ENCODE measurements at regions not wholly inside any gene's neighbourhood (a gene's known extent, or its start where the extent isn't known, plus 50 kb on each side); places are given as distances from the start of the nearest gene placed in this dataset.

GRCh38 chr4:152028131-152028530 lies 267.3 kb upstream of the GATB start:
- ChIA-PET POLR2A (no interaction called here), CTCF (no interaction called here)
- TF ChIP-seq CTCF (IDR thresholded peaks at IDR 0.05; ENCODE audit: insufficient read depth in 1 of 2, low read depth in 1 of 2, low read length in 1 of 2, severe bottlenecking in 1 of 2, unreplicated experiment in 1 of 2) = no peak
- Histone ChIP-seq H3K4me1 (no peaks in the 10 kb centered on the region), H3K9me3 (no peaks in the 10 kb centered on the region), H3K27me3 (replicated peaks; ENCODE audit: control insufficient read depth, insufficient read depth, low read length) (no peaks in the 10 kb centered on the region), H3K36me3 (ENCODE audit: control insufficient read depth, insufficient read depth, low read length) (no peaks in the 10 kb centered on the region), H3K4me3 (ENCODE audit: low read depth, low read length) (no peak overlapping the region)
- no peak for DNase-seq
- intact Hi-C loops (cut with micrococcal nuclease; ENCODE audit: unreplicated experiment) = no loop called here
- no peaks in the 10 kb centered on the region for H3K9me3 Mint-ChIP-seq (ENCODE audit: unreplicated experiment)
- no peak overlapping the region for H3K4me3 Mint-ChIP-seq (ENCODE audit: unreplicated experiment)
- no peak overlapping the region for H3K27ac Mint-ChIP-seq (ENCODE audit: unreplicated experiment)
- no peaks in the 10 kb centered on the region for H3K4me1 Mint-ChIP-seq (ENCODE audit: low read depth, unreplicated experiment)
- no peaks in the 10 kb centered on the region for H3K36me3 Mint-ChIP-seq (ENCODE audit: insufficient read depth, unreplicated experiment)
- no TSS peak for BruUV-seq (replicated peaks)
- no peaks in the 10 kb centered on the region for H3K27me3 Mint-ChIP-seq (ENCODE audit: insufficient read depth, unreplicated experiment)

GRCh38 chr4:152024881-152025280 lies 264.1 kb upstream of the GATB start:
- H3K36me3 ChIP-seq (ENCODE audit: control insufficient read depth, insufficient read depth, low read length) = no peaks in the 10 kb centered on the region
- ChIA-PET POLR2A (no interaction called here), CTCF (no interaction called here)
- Mint-ChIP-seq H3K36me3 (ENCODE audit: insufficient read depth, unreplicated experiment) (no peaks in the 10 kb centered on the region), H3K4me3 (ENCODE audit: unreplicated experiment) (no peak overlapping the region), H3K27me3 (ENCODE audit: insufficient read depth, unreplicated experiment) (no peaks in the 10 kb centered on the region), H3K9me3 (ENCODE audit: unreplicated experiment) (no peaks in the 10 kb centered on the region), H3K4me1 (ENCODE audit: low read depth, unreplicated experiment) (no peaks in the 10 kb centered on the region), H3K27ac (ENCODE audit: unreplicated experiment) (no peak overlapping the region)
- no peak overlapping the region for H3K4me3 ChIP-seq (ENCODE audit: low read depth, low read length)
- H3K27me3 ChIP-seq (replicated peaks; ENCODE audit: control insufficient read depth, insufficient read depth, low read length) = no peaks in the 10 kb centered on the region
- intact Hi-C loops (cut with micrococcal nuclease; ENCODE audit: unreplicated experiment) = no loop called here
- H3K4me1 ChIP-seq = no peaks in the 10 kb centered on the region
- H3K9me3 ChIP-seq = no peaks in the 10 kb centered on the region
- no peak for TF ChIP-seq CTCF (IDR thresholded peaks at IDR 0.05; ENCODE audit: insufficient read depth in 1 of 2, low read depth in 1 of 2, low read length in 1 of 2, severe bottlenecking in 1 of 2, unreplicated experiment in 1 of 2)
- BruUV-seq (replicated peaks) = no TSS peak
- DNase-seq = no peak

GRCh38 chr4:152023674-152024073 lies 262.9 kb upstream of the GATB start:
- intact Hi-C loops (cut with micrococcal nuclease; ENCODE audit: unreplicated experiment) = no loop called here

More at GRCh38 chr4:152023674-152024073, 262.9 kb upstream of the GATB start:
- ChIA-PET POLR2A (no interaction called here), CTCF (no interaction called here)
- no peak for DNase-seq
- Mint-ChIP-seq H3K9me3 (ENCODE audit: unreplicated experiment) (no peaks in the 10 kb centered on the region), H3K4me1 (ENCODE audit: low read depth, unreplicated experiment) (no peaks in the 10 kb centered on the region), H3K4me3 (ENCODE audit: unreplicated experiment) (no peak overlapping the region), H3K36me3 (ENCODE audit: insufficient read depth, unreplicated experiment) (no peaks in the 10 kb centered on the region), H3K27ac (ENCODE audit: unreplicated experiment) (no peak overlapping the region), H3K27me3 (ENCODE audit: insufficient read depth, unreplicated experiment) (no peaks in the 10 kb centered on the region)
- no TSS peak for BruUV-seq (replicated peaks)
- no peaks in the 10 kb centered on the region for H3K4me1 ChIP-seq
- no peaks in the 10 kb centered on the region for H3K36me3 ChIP-seq (ENCODE audit: control insufficient read depth, insufficient read depth, low read length)
- no peak for TF ChIP-seq CTCF (IDR thresholded peaks at IDR 0.05; ENCODE audit: insufficient read depth in 1 of 2, low read depth in 1 of 2, low read length in 1 of 2, severe bottlenecking in 1 of 2, unreplicated experiment in 1 of 2)
- H3K27me3 ChIP-seq (replicated peaks; ENCODE audit: control insufficient read depth, insufficient read depth, low read length) = no peaks in the 10 kb centered on the region
- no peak overlapping the region for H3K4me3 ChIP-seq (ENCODE audit: low read depth, low read length)
- no peaks in the 10 kb centered on the region for H3K9me3 ChIP-seq

Measured in Caco-2 (cell line).